GM18861 (cell line): ENCODE measurements at regions not wholly inside any gene's neighbourhood (a gene's known extent, or its start where the extent isn't known, plus 50 kb on each side); places are given as distances from the start of the nearest gene placed in this dataset.
A peak's percentile ranks its signal among the peaks of the same experiment; 100 is the strongest.
"Not testable (repeated sequence)": the region's sequence is repeated elsewhere in the genome, so short reads cannot be mapped to it uniquely, and the experiment has no call there.

ENCODE experiments used
- ATAC-seq: cut with Tn5 transposase; IDR thresholded peaks from one replicate; pipeline ENCODE4 v1.9.1; 2021; ENCODE audit not compliant: unreplicated experiment

DNA sequence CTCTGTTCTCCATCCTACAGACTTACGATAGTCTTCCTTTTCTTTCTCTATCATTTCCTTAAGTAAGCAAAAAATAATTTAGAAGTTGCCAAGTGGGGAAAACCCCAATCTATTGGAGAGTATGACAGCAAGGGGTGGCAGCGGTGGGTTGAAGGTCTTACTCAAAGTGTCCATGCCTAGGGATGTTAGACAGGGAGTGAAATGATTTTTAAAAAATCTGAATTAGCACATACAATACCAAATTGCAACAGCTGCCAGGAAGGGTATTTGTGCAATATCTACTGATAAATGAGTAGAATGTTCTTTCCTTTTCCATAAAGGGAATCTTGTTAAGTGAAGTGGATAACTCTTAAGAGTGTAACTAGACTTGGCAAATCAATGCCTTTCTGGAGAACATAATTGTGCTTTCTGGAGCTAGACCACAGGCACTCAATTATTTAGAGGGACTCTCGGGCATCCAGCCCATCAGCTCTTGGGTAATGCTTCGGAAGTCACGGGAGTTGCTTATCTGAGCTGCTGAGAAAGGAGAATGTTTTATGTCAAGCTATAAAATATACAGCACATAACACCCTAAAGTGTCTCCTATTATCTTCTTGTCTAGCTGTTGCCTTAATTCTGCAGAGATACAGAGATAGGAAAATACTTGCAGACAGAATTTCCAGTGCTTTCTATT, 151.5 kb downstream of the KCNJ2 start:
- no peak for ATAC-seq

- ATAC-seq = no peak
Measured at GRCh38 chr17:70321352-70321751, 152.0 kb downstream of the KCNJ2 start.

- no peak for ATAC-seq
Measured at GRCh38 chr17:70323269-70323668, 153.9 kb downstream of the KCNJ2 start.

- ATAC-seq = no peak
Measured at GRCh38 chr17:70324031-70324430, 154.7 kb downstream of the KCNJ2 start.

GRCh38 chr17:70327279-70327678, 157.9 kb downstream of the KCNJ2 start:
- no peak for ATAC-seq

DNA sequence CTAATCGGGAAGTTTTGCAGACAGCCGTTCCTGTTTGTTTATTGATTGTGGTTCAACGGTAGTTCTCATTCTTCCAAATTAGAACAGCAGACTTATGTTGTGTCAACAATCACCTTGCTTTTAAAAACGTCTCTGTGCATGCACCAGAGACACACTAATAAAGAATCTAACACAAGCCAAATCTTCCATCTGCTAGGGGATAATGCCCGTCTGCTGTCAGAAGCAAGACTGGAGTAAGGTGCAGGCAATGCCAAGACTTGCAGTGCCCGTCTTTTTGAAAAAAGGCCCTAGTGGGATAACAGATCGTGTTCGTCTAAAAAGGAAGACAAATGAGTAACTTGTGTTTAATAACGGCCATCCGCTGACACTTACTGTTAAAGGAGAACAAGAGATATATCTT, 158.4 kb downstream of the KCNJ2 start:
- ATAC-seq = no peak

DNA sequence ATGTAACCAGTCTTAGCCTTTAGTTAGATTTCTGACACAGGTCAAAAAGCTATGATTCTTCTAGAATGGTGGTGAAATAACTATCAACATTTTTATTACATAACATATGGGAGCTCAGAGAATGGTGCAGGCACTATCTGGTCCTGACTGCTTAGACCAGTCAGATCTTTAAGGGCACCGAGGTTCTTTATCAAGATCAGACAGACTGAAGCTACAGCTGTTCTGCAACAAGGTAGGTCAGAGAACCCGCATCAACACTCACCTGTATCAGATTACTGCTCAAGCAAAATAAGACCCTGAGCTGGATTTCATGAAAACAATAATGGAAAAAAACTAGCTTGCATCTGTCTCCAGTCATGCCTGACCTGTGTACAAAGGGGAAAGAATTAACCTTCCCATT, 160.4 kb downstream of the KCNJ2 start:
- no peak for ATAC-seq

GRCh38 chr17:70331066-70331465, 161.7 kb downstream of the KCNJ2 start:
- ATAC-seq = not testable (repeated sequence)

DNA sequence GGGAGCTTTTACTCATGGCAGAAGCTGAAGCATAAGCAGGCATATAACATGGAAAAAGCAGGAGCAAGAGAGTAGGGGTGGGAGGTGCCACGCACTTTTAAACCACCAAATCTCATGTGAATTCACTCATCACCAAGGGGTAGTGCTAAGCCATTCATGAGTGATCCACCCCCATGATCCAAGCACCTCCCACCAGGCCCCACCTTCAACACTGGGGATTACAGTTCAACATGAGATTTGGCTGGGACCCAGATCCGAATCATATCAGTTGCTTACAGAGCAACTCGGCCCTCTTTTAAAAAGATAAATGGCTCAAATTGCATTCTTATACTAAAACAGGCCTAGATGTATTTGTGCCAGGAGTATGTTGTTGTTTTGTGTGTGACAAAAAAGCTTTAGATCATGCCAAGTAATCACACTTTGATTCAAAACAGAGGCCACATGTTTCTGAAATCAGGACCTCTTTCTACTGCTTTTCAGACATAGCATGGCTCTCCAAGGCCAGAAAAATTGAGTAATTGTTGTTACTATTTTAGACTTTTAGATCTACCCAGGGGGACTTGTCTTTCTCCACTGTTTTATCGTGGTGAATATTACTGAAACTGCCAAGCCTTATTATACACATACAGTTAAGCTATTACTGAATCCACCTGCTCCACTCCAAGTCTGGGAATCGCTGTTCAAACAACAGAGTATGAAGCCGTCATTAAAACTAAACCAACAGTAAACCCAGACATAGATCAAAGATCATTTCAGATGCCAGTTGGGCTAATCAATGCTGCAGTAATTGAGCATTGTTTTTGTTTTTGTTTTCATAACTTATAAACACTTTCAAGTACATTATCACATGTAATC, 163.3 kb downstream of the KCNJ2 start:
- no peak for ATAC-seq

GRCh38 chr17:70336411-70336810, 167.1 kb downstream of the KCNJ2 start:
- ATAC-seq = no peak

GRCh38 chr17:70338946-70339354, 169.6 kb downstream of the KCNJ2 start:
- no peak for ATAC-seq

DNA sequence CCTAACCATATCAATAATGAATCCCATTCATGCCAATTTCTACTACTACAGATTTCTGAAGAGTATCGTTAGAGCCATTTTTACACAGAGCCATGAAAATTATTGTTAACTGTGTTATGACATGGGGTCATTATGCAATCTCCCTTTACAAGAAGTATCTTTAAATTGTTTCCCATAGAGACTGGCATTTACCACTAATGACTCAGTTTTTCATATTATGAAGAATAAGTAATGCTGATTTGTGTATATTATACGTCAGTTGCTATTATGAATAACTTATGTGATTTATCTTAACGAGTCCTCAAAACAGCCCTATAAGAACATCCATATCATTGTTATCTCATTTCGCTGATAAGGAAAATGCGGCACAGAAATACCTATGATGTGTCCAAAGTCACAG, 173.8 kb downstream of the KCNJ2 start:
- ATAC-seq = no peak

- ATAC-seq = peak; percentile 51
Measured at GRCh38 chr17:70344386-70345060, 175.2 kb downstream of the KCNJ2 start.

DNA sequence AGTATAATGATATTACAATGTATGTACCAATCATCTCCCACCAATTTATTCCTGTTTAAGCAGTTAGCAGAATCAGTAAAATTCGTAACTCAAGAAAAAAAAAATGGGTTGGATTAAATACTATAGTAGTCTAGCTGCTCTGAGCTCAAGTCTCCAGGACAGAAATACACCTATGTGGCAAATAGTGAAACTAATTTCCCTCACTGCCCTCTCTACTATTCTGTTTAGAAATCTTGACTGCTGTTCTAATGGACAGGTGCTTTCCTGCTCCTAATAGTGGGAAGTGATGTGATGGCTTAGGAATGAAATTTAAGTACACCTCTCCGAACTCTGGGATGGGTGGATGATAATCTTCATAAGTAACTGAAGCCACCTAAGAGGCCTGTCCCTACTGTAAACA, 175.7 kb downstream of the KCNJ2 start:
- no peak for ATAC-seq

DNA sequence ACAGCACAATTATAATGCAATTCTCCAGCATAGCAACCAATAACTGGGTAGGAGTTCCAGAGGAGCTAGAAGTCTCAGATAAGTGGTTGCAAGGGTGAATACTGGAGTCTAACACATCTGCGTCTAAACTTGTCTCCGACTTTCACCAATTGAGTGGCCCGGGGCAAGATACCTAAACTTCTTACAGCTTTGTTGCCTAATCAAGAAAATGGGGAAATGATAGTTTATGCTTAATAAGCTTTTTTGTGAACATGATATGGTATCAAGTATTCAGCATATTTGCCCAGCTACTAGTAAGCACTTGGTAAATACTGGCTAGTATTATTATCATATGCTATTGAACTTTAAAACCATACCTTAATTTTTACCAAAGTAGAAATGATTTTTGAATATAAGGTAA, 183.5 kb downstream of the KCNJ2 start:
- ATAC-seq = no peak

- ATAC-seq = peak; percentile 87
Measured at GRCh38 chr17:70353408-70354092, 184.2 kb downstream of the KCNJ2 start.

DNA sequence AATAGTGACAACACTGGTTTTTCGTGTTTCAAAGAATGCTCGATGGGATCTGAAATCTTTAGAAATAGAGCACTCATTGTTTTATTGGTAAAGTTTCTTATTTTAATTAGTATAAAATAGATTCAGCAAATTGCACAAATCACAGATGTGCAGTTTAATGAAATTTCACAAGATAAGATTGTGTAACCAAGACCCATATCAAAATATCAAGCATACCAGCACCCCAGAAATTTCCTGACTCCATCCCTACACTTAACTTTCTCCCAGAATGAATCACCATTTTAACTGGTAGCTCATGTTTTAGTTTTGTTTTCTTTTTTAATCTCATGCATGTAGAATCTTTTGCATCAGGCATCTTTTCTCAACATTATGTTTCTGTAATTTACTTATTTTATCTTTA, 185.9 kb downstream of the KCNJ2 start:
- no peak for ATAC-seq

DNA sequence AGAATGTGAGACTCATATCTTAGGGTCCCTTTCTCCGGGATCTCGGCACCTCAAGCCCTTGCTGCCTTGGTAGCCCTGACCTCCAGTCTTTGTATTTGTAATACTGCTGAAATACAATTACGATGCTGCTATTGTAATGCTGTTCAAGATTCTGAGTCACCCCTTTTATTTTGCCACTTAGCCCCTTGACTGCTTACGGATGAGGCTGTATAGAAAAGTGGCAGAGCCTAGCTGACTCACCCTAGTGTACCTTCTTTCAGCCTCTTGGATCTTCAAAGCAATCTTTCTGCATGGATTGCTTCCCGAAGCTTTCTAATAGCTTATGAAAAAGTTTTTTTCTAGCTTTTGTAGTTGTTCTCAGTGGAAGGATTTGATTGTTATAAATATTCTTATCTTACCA, 187.9 kb downstream of the KCNJ2 start:
- no peak for ATAC-seq

- peak; percentile 91 for ATAC-seq
Measured at GRCh38 chr17:70365091-70365583, 195.8 kb downstream of the KCNJ2 start.

DNA sequence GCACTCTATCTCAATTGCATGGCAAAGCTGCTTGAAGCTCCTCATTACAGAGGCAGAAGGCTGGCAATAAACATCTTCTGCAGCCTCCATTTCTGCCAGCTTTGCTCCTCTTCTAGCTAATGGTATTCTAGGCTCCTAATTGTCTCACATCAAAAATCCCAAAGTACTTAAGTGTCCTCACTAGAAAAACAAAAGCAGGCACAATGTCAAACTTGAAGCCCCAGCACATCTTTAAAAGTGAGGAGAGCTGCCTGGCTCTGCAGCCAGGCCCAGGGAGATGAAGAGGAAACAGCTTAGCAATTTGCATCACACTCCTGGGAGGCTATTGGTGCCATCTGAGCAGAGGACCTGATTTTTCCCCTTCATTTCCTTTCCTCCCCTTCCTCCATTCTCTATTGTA, 197.1 kb downstream of the KCNJ2 start:
- ATAC-seq = no peak

- ATAC-seq = no peak
Measured at GRCh38 chr17:70368011-70368410, 198.7 kb downstream of the KCNJ2 start.
